HG03135 (cell line): ENCODE measurements at regions not wholly inside any gene's neighbourhood (a gene's known extent, or its start where the extent isn't known, plus 50 kb on each side); places are given as distances from the start of the nearest gene placed in this dataset.
"Not testable (repeated sequence)": the region's sequence is repeated elsewhere in the genome, so short reads cannot be mapped to it uniquely, and the experiment has no call there.

Source experiments
- ATAC-seq: cut with Tn5 transposase; IDR thresholded peaks from one replicate; pipeline ENCODE4 v1.9.1; 2021; ENCODE audit warnings: mild to moderate bottlenecking, moderate library complexity; ENCODE audit not compliant: unreplicated experiment

- no peak for ATAC-seq
Measured at GRCh38 chr11:25612806-25613205, 719.1 kb upstream of the ANO3 start.

- ATAC-seq = no peak
Measured at GRCh38 chr11:25613451-25613850, 718.5 kb upstream of the ANO3 start.

GRCh38 chr11:25613865-25614264, 718.1 kb upstream of the ANO3 start:
- ATAC-seq = no peak

- ATAC-seq = no peak
Measured at GRCh38 chr11:25615069-25615468, 716.9 kb upstream of the ANO3 start.

GRCh38 chr11:25615841-25616240, 716.1 kb upstream of the ANO3 start:
- ATAC-seq = no peak

GRCh38 chr11:25625094-25625493, 706.8 kb upstream of the ANO3 start:
- ATAC-seq = no peak

GRCh38 chr11:25628030-25628429, 703.9 kb upstream of the ANO3 start:
- ATAC-seq = no peak

- ATAC-seq = no peak
Measured at GRCh38 chr11:25633230-25633629, 698.7 kb upstream of the ANO3 start.

GRCh38 chr11:25649220-25649619, 682.7 kb upstream of the ANO3 start:
- ATAC-seq = not testable (repeated sequence)

- ATAC-seq = no peak
Measured at GRCh38 chr11:25650319-25650718, 681.6 kb upstream of the ANO3 start.

- ATAC-seq = no peak
Measured at GRCh38 chr11:25655636-25656035, 676.3 kb upstream of the ANO3 start.

GRCh38 chr11:25658916-25659315, 673.0 kb upstream of the ANO3 start:
- ATAC-seq = no peak

- no peak for ATAC-seq
Measured at GRCh38 chr11:25659706-25660105, 672.2 kb upstream of the ANO3 start.

GRCh38 chr11:25667871-25668270, 664.1 kb upstream of the ANO3 start:
- no peak for ATAC-seq

GRCh38 chr11:25691959-25692358, 640.0 kb upstream of the ANO3 start:
- no peak for ATAC-seq

GRCh38 chr11:25702417-25702816, 629.5 kb upstream of the ANO3 start:
- no peak for ATAC-seq

GRCh38 chr11:25710975-25711374, 621.0 kb upstream of the ANO3 start:
- ATAC-seq = no peak

GRCh38 chr11:25727944-25728343, 604.0 kb upstream of the ANO3 start:
- no peak for ATAC-seq

GRCh38 chr11:25730230-25730629, 601.7 kb upstream of the ANO3 start:
- no peak for ATAC-seq

GRCh38 chr11:25733777-25734176, 598.2 kb upstream of the ANO3 start:
- ATAC-seq = no peak

GRCh38 chr11:25734591-25735211, 597.2 kb upstream of the ANO3 start:
- no peak for ATAC-seq

GRCh38 chr11:25737071-25737675, 594.8 kb upstream of the ANO3 start:
- ATAC-seq = no peak

GRCh38 chr11:25741886-25742285, 590.0 kb upstream of the ANO3 start:
- no peak for ATAC-seq
